HG03196 (cell line): ENCODE measurements at regions not wholly inside any gene's neighbourhood (a gene's known extent, or its start where the extent isn't known, plus 50 kb on each side); places are given as distances from the start of the nearest gene placed in this dataset.

ENCODE experiments used
- ATAC-seq: cut with Tn5 transposase; IDR thresholded peaks from one replicate; pipeline ENCODE4 v1.9.1; 2021; ENCODE audit not compliant: unreplicated experiment

GRCh38 chr2:187139469-187139868 lies 290.5 kb upstream of the ZSWIM2 start:
- no peak for ATAC-seq

- ATAC-seq, result no peak
These were observed 289.3 kb upstream of the ZSWIM2 start for GRCh38 chr2:187138265-187138664.

DNA sequence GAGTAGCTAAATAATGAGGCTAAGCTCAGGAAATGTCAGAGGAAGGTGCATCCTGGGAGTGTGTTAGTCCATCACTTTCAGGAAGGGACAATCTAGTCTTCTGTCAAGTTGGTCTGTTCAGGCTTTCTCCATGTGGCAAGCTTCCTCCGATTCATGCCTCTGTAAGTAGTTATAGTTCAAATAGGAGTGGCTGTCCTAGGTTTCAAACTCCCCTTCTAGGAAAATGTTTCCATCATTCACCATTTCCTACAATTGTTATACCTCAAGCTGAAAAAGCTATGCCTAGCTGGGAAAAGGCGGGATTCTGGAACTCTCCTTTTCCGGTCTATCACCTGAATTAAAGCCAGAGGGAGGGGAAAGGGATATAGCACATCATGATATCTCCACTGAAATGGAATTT lies 287.7 kb upstream of the ZSWIM2 start:
- ATAC-seq, result no peak

DNA sequence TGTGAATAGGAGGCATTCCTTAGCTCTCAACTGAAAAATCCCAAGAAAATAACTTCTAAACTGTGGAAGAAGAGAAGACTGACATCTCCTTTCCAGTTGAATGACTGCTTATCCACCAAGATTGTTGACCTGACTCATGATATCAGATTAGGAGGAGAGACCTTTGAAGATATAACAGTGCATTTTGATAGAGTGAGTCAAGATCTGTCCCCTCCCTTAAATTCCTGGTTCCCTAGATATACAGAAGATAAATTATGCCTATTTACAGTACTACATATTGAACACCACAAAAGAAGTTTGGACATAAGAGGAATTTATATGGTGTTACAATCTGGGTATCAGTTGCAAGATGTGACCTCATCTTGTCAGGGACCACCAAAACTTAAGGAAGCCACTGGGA lies 285.3 kb upstream of the ZSWIM2 start:
- ATAC-seq, result no peak

- ATAC-seq, result no peak
These were observed 280.9 kb upstream of the ZSWIM2 start for GRCh38 chr2:187129868-187130267.

DNA sequence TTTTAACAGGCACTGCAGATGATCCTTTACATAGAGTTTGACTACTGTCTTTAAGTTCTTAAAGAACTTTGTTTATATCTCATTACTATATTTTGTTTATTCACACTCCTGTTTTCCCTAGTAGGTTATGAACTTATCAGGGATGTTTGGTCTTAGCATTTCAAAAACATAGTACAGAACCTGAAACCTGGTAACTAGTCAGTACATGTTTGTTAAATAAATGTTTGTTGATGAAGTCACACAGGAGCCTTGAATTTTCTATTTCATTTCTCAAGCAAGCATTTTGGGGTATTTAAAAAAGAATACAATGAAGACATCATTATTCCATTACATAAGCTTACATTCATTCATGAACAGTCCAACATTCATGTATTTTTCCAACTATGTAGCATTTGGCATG lies 280.3 kb upstream of the ZSWIM2 start:
- no peak for ATAC-seq

DNA sequence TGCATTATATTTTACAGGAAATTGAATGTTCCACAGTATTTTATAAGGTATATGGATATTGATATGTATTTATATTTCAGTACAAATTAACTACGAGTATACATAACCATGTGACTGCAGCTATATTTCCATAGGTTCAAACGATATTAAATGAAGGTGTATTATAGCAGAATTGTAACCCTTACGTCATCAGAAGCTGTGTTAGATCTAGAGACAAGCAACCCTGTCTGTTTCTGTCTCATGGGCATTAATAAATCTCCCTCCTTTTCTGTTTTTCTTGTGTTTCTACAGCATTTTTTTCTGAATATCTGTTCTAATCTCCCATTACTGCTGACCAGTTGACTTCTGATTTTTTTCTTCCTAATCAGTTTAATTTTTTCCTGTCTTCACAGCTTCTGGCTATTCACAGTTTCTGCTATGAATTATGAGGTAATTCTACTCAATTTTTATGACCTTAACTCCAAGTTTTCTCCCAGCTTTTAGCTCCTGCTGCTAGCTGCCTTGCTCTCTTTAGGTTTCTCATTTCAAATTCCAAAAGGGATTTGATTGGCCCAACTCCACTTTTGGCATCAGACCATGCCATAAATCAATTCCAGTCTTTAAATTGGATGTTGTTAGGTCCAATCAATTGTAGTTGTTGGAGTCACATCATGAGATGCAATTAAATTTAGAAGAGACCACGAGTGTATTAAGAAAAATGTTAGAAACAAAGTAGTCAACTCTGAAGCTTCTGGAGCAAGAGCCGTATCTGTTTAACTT lies 277.5 kb upstream of the ZSWIM2 start:
- ATAC-seq, result no peak

DNA sequence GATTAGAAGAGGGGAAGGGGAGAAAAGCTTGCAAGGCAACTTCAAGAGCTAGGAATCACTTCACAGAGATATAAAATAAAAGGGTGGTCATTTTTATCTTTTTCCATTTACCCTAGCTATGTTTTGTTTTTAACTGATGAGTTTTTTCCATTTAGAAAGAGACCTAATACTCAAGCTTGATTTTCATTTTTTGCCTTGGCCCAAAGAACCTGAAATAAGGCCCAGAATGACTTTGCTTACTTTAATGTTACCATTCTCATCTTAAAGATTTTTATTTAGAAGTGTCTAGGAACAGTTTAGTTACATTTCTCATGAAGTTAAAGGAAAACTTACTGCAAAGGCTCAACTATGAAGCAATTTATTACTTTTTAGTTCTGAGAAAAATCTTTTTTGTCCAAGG lies 276.3 kb upstream of the ZSWIM2 start:
- no peak for ATAC-seq

DNA sequence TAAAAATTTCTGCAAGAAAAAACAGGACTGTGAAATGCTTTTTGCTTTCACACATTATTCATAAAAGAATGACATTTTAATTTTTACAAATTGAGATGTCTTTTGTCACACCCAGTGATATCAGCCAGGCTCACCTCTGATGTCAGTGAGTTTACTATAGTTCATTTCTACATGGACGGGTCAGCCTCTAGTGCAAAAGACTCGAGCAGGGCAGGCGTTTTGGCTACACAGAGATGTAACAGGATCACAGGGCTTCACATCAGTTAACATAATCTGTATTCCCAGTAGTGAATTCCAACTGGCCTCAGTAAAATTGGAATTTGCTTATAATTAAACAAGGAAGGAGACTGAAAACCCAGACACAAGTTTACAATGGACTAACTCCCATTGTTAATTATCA lies 275.6 kb upstream of the ZSWIM2 start:
- no peak for ATAC-seq

DNA sequence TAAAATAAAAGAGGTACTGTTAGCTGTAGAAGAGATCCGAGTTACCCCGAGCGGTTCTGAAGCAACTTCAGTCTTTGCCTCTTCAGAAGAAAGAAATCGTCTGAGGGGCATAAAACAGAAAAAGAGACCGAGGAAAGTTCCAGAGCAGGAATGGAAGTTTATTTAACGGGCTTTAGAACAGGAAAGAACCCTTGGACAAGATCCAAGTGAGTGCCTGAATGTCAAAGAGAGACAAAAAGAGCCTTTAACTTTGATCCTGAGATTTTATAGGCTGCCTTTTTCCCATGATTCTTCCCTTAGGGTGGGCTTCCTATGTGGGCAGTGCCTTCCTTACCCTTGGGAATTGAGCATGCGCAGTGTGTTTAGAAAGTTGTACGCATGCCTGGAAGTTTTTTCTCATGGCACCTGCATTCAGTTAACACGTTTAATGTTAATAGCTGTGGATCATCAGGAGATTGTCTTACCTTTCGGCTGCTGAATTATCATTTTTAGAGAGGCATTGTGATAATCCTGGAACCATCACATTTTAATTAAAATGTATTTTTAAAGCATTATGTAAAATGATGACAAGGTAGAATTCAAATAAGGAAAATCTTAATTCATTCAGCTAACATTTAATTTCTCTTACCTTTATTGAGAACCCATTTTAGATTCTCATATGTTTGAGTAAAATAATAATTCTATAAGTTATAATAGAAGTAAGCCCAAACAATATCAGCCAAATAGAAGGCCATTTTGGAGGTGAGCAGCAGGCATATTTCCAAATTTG lies 269.5 kb upstream of the ZSWIM2 start:
- no peak for ATAC-seq

DNA sequence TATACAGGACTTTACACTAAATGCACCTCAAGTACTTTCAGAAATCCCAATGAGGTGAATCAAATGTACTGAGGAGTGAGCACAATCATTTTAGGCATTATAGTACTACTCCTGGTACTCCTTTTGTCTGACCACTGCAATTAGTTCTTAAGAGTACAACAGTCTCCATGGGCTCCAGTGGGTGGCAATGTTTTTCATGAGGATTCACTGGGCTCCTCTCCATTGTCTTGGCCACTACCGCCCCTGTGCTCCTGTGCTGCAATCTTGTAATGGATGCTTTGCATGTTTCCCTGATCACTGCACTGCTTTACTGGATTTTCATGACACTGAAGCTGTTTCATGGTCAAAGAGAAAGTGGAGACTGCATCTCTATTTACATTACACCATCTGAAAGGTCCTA lies 268.5 kb upstream of the ZSWIM2 start:
- no peak for ATAC-seq

DNA sequence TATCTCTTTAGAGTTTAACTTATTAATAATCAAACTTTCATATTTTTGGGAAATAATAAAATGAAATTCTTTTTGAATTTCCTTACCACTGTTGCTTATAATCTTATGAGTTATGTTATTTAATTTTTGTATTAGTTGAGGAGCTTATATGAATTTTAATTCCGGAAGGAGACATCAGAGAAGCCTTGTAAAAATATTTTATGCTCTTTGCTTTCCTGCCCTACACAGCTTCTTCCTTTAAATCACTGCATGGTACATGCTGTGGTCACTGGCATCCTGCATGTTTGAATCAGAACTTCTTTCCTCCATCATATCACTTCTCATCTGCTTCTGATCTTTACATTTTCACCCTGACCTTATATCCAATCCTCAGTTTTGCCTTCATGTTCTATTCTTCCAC lies 266.7 kb upstream of the ZSWIM2 start:
- ATAC-seq, result no peak

GRCh38 chr2:187107001-187107400 lies 258.0 kb upstream of the ZSWIM2 start:
- ATAC-seq, result no peak

GRCh38 chr2:187105218-187105617 lies 256.2 kb upstream of the ZSWIM2 start:
- no peak for ATAC-seq

- ATAC-seq, result no peak
These were observed 253.4 kb upstream of the ZSWIM2 start for GRCh38 chr2:187102381-187102780.

- ATAC-seq, result no peak
These were observed 249.2 kb upstream of the ZSWIM2 start for GRCh38 chr2:187098154-187098553.

DNA sequence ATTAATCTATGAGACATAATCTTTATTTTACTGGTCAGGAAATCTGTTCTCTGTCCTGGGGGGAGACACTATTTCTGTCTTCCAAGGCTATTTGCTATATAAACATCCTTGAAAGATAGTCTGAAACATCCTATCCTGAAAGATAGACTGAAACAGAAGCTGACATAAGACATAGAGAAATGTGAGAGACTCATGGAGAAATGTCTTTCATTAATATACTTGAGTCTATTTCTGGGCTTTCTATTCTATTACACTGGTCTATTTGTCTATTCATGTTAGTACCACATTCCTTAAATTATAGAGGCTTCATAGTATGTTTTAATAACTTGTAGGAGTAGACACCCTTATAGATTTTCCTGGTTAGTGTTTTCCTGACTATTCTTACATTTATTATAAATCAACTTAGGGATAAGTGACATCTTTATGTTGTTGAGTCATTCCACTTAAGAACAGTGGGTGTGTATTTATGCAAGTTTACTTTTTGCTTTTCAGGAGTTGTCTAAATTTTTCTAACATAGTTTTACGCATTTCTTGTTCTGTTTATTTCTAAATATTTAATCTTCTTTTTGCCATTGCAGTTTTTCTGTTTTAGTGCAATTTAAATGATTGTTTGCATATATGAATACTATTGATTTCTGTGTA lies 244.9 kb upstream of the ZSWIM2 start:
- ATAC-seq, result no peak

GRCh38 chr2:187091664-187092063 lies 242.7 kb upstream of the ZSWIM2 start:
- ATAC-seq, result no peak

DNA sequence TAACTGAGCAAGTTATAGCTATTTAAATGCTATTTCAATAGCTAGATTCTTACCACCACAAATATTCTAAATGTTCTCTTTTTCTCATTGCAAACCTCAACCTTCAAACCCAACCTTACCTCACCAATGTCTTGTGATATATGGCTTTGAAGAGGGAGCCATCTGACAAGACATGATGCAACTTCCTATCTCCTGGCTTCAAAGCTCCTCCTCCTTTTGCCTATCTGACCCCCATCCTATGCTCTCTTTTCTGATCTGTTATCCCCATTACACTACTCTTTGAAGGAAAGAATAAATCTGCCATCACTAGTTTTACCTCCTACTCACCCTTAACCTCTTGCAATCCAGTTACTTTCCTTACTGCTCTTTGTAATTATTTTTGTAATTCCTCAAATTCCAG lies 235.6 kb upstream of the ZSWIM2 start:
- ATAC-seq, result no peak

GRCh38 chr2:187081461-187081860 lies 232.5 kb upstream of the ZSWIM2 start:
- ATAC-seq, result no peak

- ATAC-seq, result no peak
These were observed 230.9 kb upstream of the ZSWIM2 start for GRCh38 chr2:187079901-187080300.

- no peak for ATAC-seq
These were observed 229.3 kb upstream of the ZSWIM2 start for GRCh38 chr2:187078297-187078696.
